Mesenchymal stem cell (in vitro differentiated cells and primary cell): ENCODE measurements at regions not wholly inside any gene's neighbourhood (a gene's known extent, or its start where the extent isn't known, plus 50 kb on each side); places are given as distances from the start of the nearest gene placed in this dataset.
"Not testable (repeated sequence)": the region's sequence is repeated elsewhere in the genome, so short reads cannot be mapped to it uniquely, and the experiment has no call there.

ENCODE experiments used
- DNase-seq: peaks from one replicate; pipeline ENCODE4 v3.0.0-alpha.2; 2013
- H2AFZ ChIP-seq: one replicate; pipeline ENCODE4 v1.6.1; 2013; ENCODE audit warnings: low read depth, mild to moderate bottlenecking, control low read depth, inconsistent platforms, low read length, moderate library complexity
- H2AK5ac ChIP-seq: 2 replicates; pipeline ENCODE4 v1.6.1; 2013; ENCODE audit warnings: low read length, moderate library complexity, mild to moderate bottlenecking, inconsistent platforms; ENCODE audit not compliant: severe bottlenecking
- H2BK120ac ChIP-seq: one replicate; pipeline ENCODE4 v1.6.1; 2013; ENCODE audit warnings: low read depth, mild to moderate bottlenecking, inconsistent platforms, low read length, moderate library complexity
- H2BK12ac ChIP-seq, 2 experiments: one replicate each; pipeline ENCODE4 v1.6.1; 2013; ENCODE audit warnings: inconsistent platforms in 2 of 2, low read length in 2 of 2, mild to moderate bottlenecking in 2 of 2, moderate library complexity in 2 of 2, control low read depth in 1 of 2
- H2BK15ac ChIP-seq: one replicate; pipeline ENCODE4 v1.6.1; 2013; ENCODE audit warnings: mild to moderate bottlenecking, low read depth, inconsistent platforms; ENCODE audit not compliant: poor library complexity, severe bottlenecking
- H2BK5ac ChIP-seq: 2 replicates; pipeline ENCODE4 v1.6.1; 2013; ENCODE audit warnings: low read depth, mild to moderate bottlenecking, low read length, control low read depth, inconsistent platforms; ENCODE audit not compliant: poor library complexity, severe bottlenecking
- H3K14ac ChIP-seq, 2 experiments: one replicate each; pipeline ENCODE4 v1.6.1; 2013; ENCODE audit warnings: inconsistent platforms in 2 of 2, low read length in 2 of 2, control low read depth in 1 of 2, mild to moderate bottlenecking in 1 of 2, moderate library complexity in 1 of 2
- H3K18ac ChIP-seq, 2 experiments: one replicate each; pipeline ENCODE4 v1.6.1; 2013; ENCODE audit warnings: inconsistent platforms in 2 of 2, low read length in 2 of 2, control low read depth in 1 of 2, low read depth in 1 of 2, mild to moderate bottlenecking in 1 of 2
- H3K23ac ChIP-seq, 2 experiments: one replicate each; pipeline ENCODE4 v1.6.1; 2013; ENCODE audit warnings: inconsistent platforms in 2 of 2, low read length in 2 of 2, mild to moderate bottlenecking in 2 of 2, moderate library complexity in 2 of 2, control low read depth in 1 of 2
- H3K27ac ChIP-seq: 2 replicates; pipeline ENCODE4 v1.5.1; 2013; ENCODE audit warnings: mild to moderate bottlenecking, moderate library complexity, low read length, control low read depth, inconsistent platforms; ENCODE audit not compliant: poor library complexity, severe bottlenecking
- H3K27me3 ChIP-seq, 2 experiments: 2 replicates each; pipeline versions ENCODE4 v1.6.1 to v1.7.0; 2013; ENCODE audit warnings: low read length in 2 of 2, mild to moderate bottlenecking in 2 of 2, moderate library complexity in 2 of 2, control low read depth in 1 of 2, inconsistent platforms in 1 of 2; ENCODE audit not compliant: control insufficient read depth in 1 of 2, insufficient read depth in 1 of 2
- H3K36me3 ChIP-seq, 2 experiments: 2 replicates each; pipeline versions ENCODE4 v1.6.1 to v1.7.0; 2013; ENCODE audit warnings: low read length in 2 of 2, control low read depth in 1 of 2, inconsistent platforms in 1 of 2, low read depth in 1 of 2, mild to moderate bottlenecking in 1 of 2; ENCODE audit not compliant: insufficient read depth in 2 of 2, control insufficient read depth in 1 of 2
- H3K4ac ChIP-seq, 2 experiments: one replicate each; pipeline ENCODE4 v1.6.1; 2013; ENCODE audit warnings: inconsistent platforms in 2 of 2, low read length in 2 of 2, mild to moderate bottlenecking in 2 of 2, moderate library complexity in 2 of 2, control low read depth in 1 of 2, low read depth in 1 of 2
- H3K4me1 ChIP-seq: 2 replicates; pipeline ENCODE4 v1.6.1; 2013; ENCODE audit warnings: low read depth, low read length, control low read depth; ENCODE audit not compliant: control insufficient read depth, insufficient read depth
- H3K4me2 ChIP-seq: 2 replicates; pipeline ENCODE4 v1.6.1; 2013; ENCODE audit warnings: low read length, mild to moderate bottlenecking, inconsistent platforms; ENCODE audit not compliant: poor library complexity, severe bottlenecking
- H3K4me3 ChIP-seq, 2 experiments: 2 replicates each; pipeline versions ENCODE4 v1.5.1 to v1.7.0; 2013; ENCODE audit warnings: low read length in 2 of 2, mild to moderate bottlenecking in 2 of 2, control low read depth in 1 of 2, low read depth in 1 of 2; ENCODE audit not compliant: insufficient read depth in 1 of 2
- H3K79me1 ChIP-seq: replicated peaks from 2 replicates; pipeline ENCODE4 v1.6.1; 2013; ENCODE audit warnings: mild to moderate bottlenecking, control low read depth, low read length, inconsistent platforms; ENCODE audit not compliant: poor library complexity, severe bottlenecking
- H3K9ac ChIP-seq: 2 replicates; pipeline ENCODE4 v1.7.0; 2013; ENCODE audit warnings: mild to moderate bottlenecking, low read length, moderate library complexity
- H3K9me3 ChIP-seq: 2 replicates; pipeline ENCODE4 v1.7.0; 2013; ENCODE audit warnings: mild to moderate bottlenecking, low read length; ENCODE audit not compliant: control insufficient read depth
- H4K8ac ChIP-seq: one replicate; pipeline ENCODE4 v1.6.1; 2013; ENCODE audit warnings: inconsistent platforms, mild to moderate bottlenecking, low read length, moderate library complexity
- H4K91ac ChIP-seq: one replicate; pipeline ENCODE4 v1.6.1; 2013; ENCODE audit warnings: mild to moderate bottlenecking, low read length, inconsistent platforms
- WGBS: methylation state at CpG from one replicate; pipeline ENCODE4 v1.1.7; 2013; ENCODE audit warnings: mixed read lengths; 5-methylcytosine and 5-hydroxymethylcytosine counted together

GRCh38 chr12:31162896-31163560 lies 89.4 kb downstream of the DDX11 start:
- not testable (repeated sequence) for H3K14ac ChIP-seq, H2BK120ac ChIP-seq, H2BK12ac ChIP-seq, H3K79me1 ChIP-seq, DNase-seq, H3K4me1 ChIP-seq, H4K91ac ChIP-seq, H3K9me3 ChIP-seq, H3K36me3 ChIP-seq, H3K9ac ChIP-seq, H3K27me3 ChIP-seq, H3K23ac ChIP-seq, H3K27ac ChIP-seq, H4K8ac ChIP-seq, H2AK5ac ChIP-seq, H3K4me3 ChIP-seq, H3K18ac ChIP-seq, H2BK5ac ChIP-seq, H3K4me2 ChIP-seq, H2BK15ac ChIP-seq, H2AFZ ChIP-seq, H3K4ac ChIP-seq
- WGBS, result 96% methylated on average over 16 of the region's 28 CpGs

GRCh38 chr12:31174293-31174692 lies 100.6 kb downstream of the DDX11 start:
- not testable (repeated sequence) for H3K9me3 ChIP-seq, H3K27ac ChIP-seq, H2BK120ac ChIP-seq, H3K4me3 ChIP-seq, H3K4me2 ChIP-seq, H3K36me3 ChIP-seq, DNase-seq, H3K18ac ChIP-seq, H3K27me3 ChIP-seq, H3K4ac ChIP-seq, H2AFZ ChIP-seq, H3K23ac ChIP-seq, H4K8ac ChIP-seq, H3K79me1 ChIP-seq, H3K9ac ChIP-seq, H2BK5ac ChIP-seq, H4K91ac ChIP-seq, H3K4me1 ChIP-seq, H2BK15ac ChIP-seq, H2BK12ac ChIP-seq, H2AK5ac ChIP-seq, H3K14ac ChIP-seq
- no CpG with 5 or more reads among the region's 1 CpG for WGBS

- not testable (repeated sequence) for H3K27me3 ChIP-seq, H4K91ac ChIP-seq, H3K36me3 ChIP-seq, H3K4me1 ChIP-seq, H2BK120ac ChIP-seq, H2BK15ac ChIP-seq, H4K8ac ChIP-seq, H2BK12ac ChIP-seq, H3K4me3 ChIP-seq, H3K4me2 ChIP-seq, H3K23ac ChIP-seq, H2BK5ac ChIP-seq, H3K79me1 ChIP-seq, H3K18ac ChIP-seq, H3K14ac ChIP-seq, H2AFZ ChIP-seq, H3K27ac ChIP-seq, H3K4ac ChIP-seq, H2AK5ac ChIP-seq, H3K9me3 ChIP-seq, DNase-seq, H3K9ac ChIP-seq
- 100% methylated on average over 2 of the region's 4 CpGs for WGBS
Observed at GRCh38 chr12:31177514-31177913, 103.9 kb downstream of the DDX11 start.

GRCh38 chr12:31178875-31179274 lies 105.2 kb downstream of the DDX11 start:
- H2AK5ac ChIP-seq, H2BK5ac ChIP-seq, H2BK120ac ChIP-seq, H3K79me1 ChIP-seq, H3K36me3 ChIP-seq, H4K91ac ChIP-seq, H3K4me3 ChIP-seq, H4K8ac ChIP-seq, H2BK12ac ChIP-seq, H2BK15ac ChIP-seq, DNase-seq, H3K14ac ChIP-seq, H3K4me1 ChIP-seq, H3K18ac ChIP-seq, H3K9ac ChIP-seq, H3K4ac ChIP-seq, H3K23ac ChIP-seq, H3K27ac ChIP-seq, H2AFZ ChIP-seq, H3K9me3 ChIP-seq, H3K27me3 ChIP-seq, H3K4me2 ChIP-seq: not testable (repeated sequence)
- WGBS, result 97% methylated on average over 2 of the region's 4 CpGs
